Loucy (cell line): ENCODE measurements at regions not wholly inside any gene's neighbourhood (a gene's known extent, or its start where the extent isn't known, plus 50 kb on each side); places are given as distances from the start of the nearest gene placed in this dataset.
A peak's percentile ranks its signal among the peaks of the same experiment; 100 is the strongest.

Experiments
- H2AFZ ChIP-seq: fragments of 200-600 bp; sonication (generic); 2 replicates; pipeline ENCODE4 v1.6.0; 2016; ENCODE audit warnings: antibody characterized with exemption, mild to moderate bottlenecking, low read length, moderate library complexity
- H3F3A ChIP-seq: fragments of 200-600 bp; 2 replicates; pipeline ENCODE4 v1.6.0; 2016; ENCODE audit warnings: antibody characterized with exemption, low read depth, mild to moderate bottlenecking
- H3K27me3 ChIP-seq: fragments of 200-600 bp; sonication (generic); 2 replicates; pipeline ENCODE4 v1.6.1; 2014; ENCODE audit warnings: low read length, mild to moderate bottlenecking; ENCODE audit not compliant: insufficient read depth, poor library complexity, severe bottlenecking
- H3K36me3 ChIP-seq: fragments of 200-600 bp; sonication (generic); 2 replicates; pipeline ENCODE4 v1.6.1; 2016; ENCODE audit warnings: low read length; ENCODE audit not compliant: insufficient read depth
- H3K4me1 ChIP-seq: fragments of 200-600 bp; sonication (generic); 2 replicates; pipeline ENCODE4 v1.5.1; 2014; ENCODE audit warnings: low read length, mild to moderate bottlenecking; ENCODE audit not compliant: insufficient read depth, poor library complexity, severe bottlenecking
- H3K4me2 ChIP-seq: fragments of 200-600 bp; sonication (generic); 2 replicates; pipeline ENCODE4 v1.6.0; 2014; ENCODE audit warnings: antibody characterized with exemption, low read length, low read depth, mild to moderate bottlenecking; ENCODE audit not compliant: poor library complexity, severe bottlenecking
- H3K4me3 ChIP-seq: fragments of 200-600 bp; sonication (generic); 2 replicates; pipeline ENCODE4 v1.5.1; 2014; ENCODE audit warnings: low read length, mild to moderate bottlenecking, mixed read lengths; ENCODE audit not compliant: poor library complexity, severe bottlenecking
- H3K79me2 ChIP-seq: fragments of 200-600 bp; sonication (generic); 2 replicates; pipeline ENCODE4 v1.6.1; 2014; ENCODE audit warnings: low read length; ENCODE audit not compliant: insufficient read depth
- H3K9ac ChIP-seq: fragments of 200-600 bp; sonication (generic); 2 replicates; pipeline ENCODE4 v1.6.0; 2014; ENCODE audit warnings: mild to moderate bottlenecking, low read depth, low read length, moderate library complexity; ENCODE audit not compliant: poor library complexity, severe bottlenecking
- H3K9me2 ChIP-seq: fragments of 200-600 bp; sonication (generic); replicated peaks from 2 replicates; pipeline ENCODE4 v1.6.1; 2016; ENCODE audit warnings: low read depth, low read length, mixed read lengths
- H3K9me3 ChIP-seq: fragments of 200-600 bp; sonication (generic); 2 replicates; pipeline ENCODE4 v1.6.1; 2014; ENCODE audit warnings: mild to moderate bottlenecking, antibody characterized with exemption, low read length, low read depth; ENCODE audit not compliant: insufficient read depth
- H4K20me1 ChIP-seq: fragments of 200-600 bp; sonication (generic); 2 replicates; pipeline ENCODE4 v1.6.0; 2014; ENCODE audit warnings: antibody characterized with exemption, low read length, mild to moderate bottlenecking; ENCODE audit not compliant: insufficient read depth, poor library complexity, severe bottlenecking
- CTCF ChIP-seq: fragments of 200-600 bp; sonication (generic); conservative IDR thresholded peaks from 2 replicates; pipeline ENCODE4 v1.5.1; 2014; ENCODE audit warnings: mild to moderate bottlenecking, antibody characterized with exemption, low read length
- EZH2phosphoT487 ChIP-seq: fragments of 200-600 bp; IDR thresholded peaks from 2 replicates; pipeline ENCODE4 v1.6.1; 2018; ENCODE audit warnings: antibody characterized with exemption, mild to moderate bottlenecking, moderate library complexity, borderline replicate concordance

GRCh38 chr1:163523375-163524029, 201.7 kb downstream of the NUF2 start:
- H3K9me3 ChIP-seq, result no peaks in the 10 kb centered on the region
- no peaks in the 10 kb centered on the region for H3K79me2 ChIP-seq
- no peaks in the 10 kb centered on the region for H3K9me2 ChIP-seq
- no peaks in the 10 kb centered on the region for H3F3A ChIP-seq
- H3K36me3 ChIP-seq, result no peaks in the 10 kb centered on the region
- H2AFZ ChIP-seq, result no peak overlapping the region
- H3K4me3 ChIP-seq, result no peak overlapping the region
- TF ChIP-seq CTCF, result no peak
- TF ChIP-seq EZH2phosphoT487, result no peak
- H3K4me2 ChIP-seq, result no peak overlapping the region
- no peak overlapping the region for H3K9ac ChIP-seq
- no peaks in the 10 kb centered on the region for H3K4me1 ChIP-seq
- H3K27me3 ChIP-seq, result no peaks in the 10 kb centered on the region
- H4K20me1 ChIP-seq, result no peaks in the 10 kb centered on the region

- H3K79me2 ChIP-seq, result no peaks in the 10 kb centered on the region
- no peak overlapping the region for H3K4me3 ChIP-seq
- H4K20me1 ChIP-seq, result no peaks in the 10 kb centered on the region
- H3K4me1 ChIP-seq, result no peaks in the 10 kb centered on the region
- H3K9ac ChIP-seq, result no peak overlapping the region
- H2AFZ ChIP-seq, result no peak overlapping the region
- no peaks in the 10 kb centered on the region for H3K36me3 ChIP-seq
- H3K9me2 ChIP-seq, result no peaks in the 10 kb centered on the region
- H3K27me3 ChIP-seq, result no peaks in the 10 kb centered on the region
- no peak overlapping the region for H3K4me2 ChIP-seq
- TF ChIP-seq EZH2phosphoT487 (no peak), CTCF (peak; percentile 68)
- no peaks in the 10 kb centered on the region for H3K9me3 ChIP-seq
- no peaks in the 10 kb centered on the region for H3F3A ChIP-seq
These were observed 207.1 kb downstream of the NUF2 start for GRCh38 chr1:163528710-163529348.

- H3K9me3 ChIP-seq, result no peaks in the 10 kb centered on the region
- H3K4me3 ChIP-seq, result no peak overlapping the region
- H3K9me2 ChIP-seq, result no peaks in the 10 kb centered on the region
- no peak for TF ChIP-seq CTCF
- TF ChIP-seq EZH2phosphoT487, result no peak
- H3K36me3 ChIP-seq, result no peaks in the 10 kb centered on the region
- H3K4me2 ChIP-seq, result no peak overlapping the region
- no peaks in the 10 kb centered on the region for H3K79me2 ChIP-seq
- no peaks in the 10 kb centered on the region for H3K4me1 ChIP-seq
- H3K27me3 ChIP-seq, result no peaks in the 10 kb centered on the region
- H4K20me1 ChIP-seq, result no peaks in the 10 kb centered on the region
- H2AFZ ChIP-seq, result no peak overlapping the region
- no peak overlapping the region for H3K9ac ChIP-seq
- no peaks in the 10 kb centered on the region for H3F3A ChIP-seq
These were observed 209.6 kb downstream of the NUF2 start for GRCh38 chr1:163531345-163531744.
